ENCODE measurements at regions not wholly inside any gene's neighbourhood (a gene's known extent, or its start where the extent isn't known, plus 50 kb on each side); places are given as distances from the start of the nearest gene placed in this dataset.

GRCh38 chr4:156499684-156500083 is 471.9 kb downstream of the PDGFC start:
- H3K27me3 Mint-ChIP-seq: no peaks in the 10 kb centered on the region
- no peak overlapping the region for H3K4me3 Mint-ChIP-seq
- no peaks in the 10 kb centered on the region for H3K4me1 Mint-ChIP-seq
- H3K27ac Mint-ChIP-seq: no peak overlapping the region
- CTCF ChIA-PET: no interaction called here
- no peak for DNase-seq
- no peaks in the 10 kb centered on the region for H3K36me3 Mint-ChIP-seq
- peaks cover 4% of the 10 kb centered on the region for H3K9me3 Mint-ChIP-seq

- CTCF ChIA-PET: no interaction called here
- H3K36me3 Mint-ChIP-seq: no peaks in the 10 kb centered on the region
These were observed 474.1 kb downstream of the PDGFC start for GRCh38 chr4:156497486-156497885.

DNA sequence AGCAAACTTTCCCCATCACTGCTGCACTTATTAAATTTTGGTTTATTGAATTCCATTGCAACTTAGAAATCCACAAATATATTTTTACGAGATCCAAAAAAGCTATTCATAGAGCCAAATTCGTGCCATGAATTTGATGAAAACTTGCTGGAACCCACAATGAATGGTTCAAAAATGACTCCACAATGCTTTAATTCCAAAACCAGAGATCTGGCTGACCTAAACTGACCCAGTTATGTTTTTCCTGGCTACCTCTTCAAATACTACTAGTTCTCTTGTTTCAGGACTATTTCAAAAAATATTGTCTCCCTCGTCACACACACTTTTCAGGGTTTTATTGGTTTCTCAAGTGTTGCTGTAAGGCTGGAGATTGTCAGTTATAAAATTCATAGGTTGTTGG is 474.8 kb downstream of the PDGFC start:
- Mint-ChIP-seq H3K27me3 (no peaks in the 10 kb centered on the region), H3K36me3 (no peaks in the 10 kb centered on the region), H3K9me3 (peaks cover 4% of the 10 kb centered on the region), H3K27ac (no peak overlapping the region), H3K4me3 (no peak overlapping the region), H3K4me1 (no peaks in the 10 kb centered on the region)
- CTCF ChIA-PET: no interaction called here
- no peak for DNase-seq

More at GRCh38 chr4:156497486-156497885, 474.1 kb downstream of the PDGFC start:
- Mint-ChIP-seq H3K27me3 (no peaks in the 10 kb centered on the region), H3K4me1 (no peaks in the 10 kb centered on the region), H3K4me3 (no peak overlapping the region), H3K9me3 (peaks cover 4% of the 10 kb centered on the region), H3K27ac (no peak overlapping the region)
- DNase-seq: no peak

GRCh38 chr4:156495836-156496235 is 475.8 kb downstream of the PDGFC start:
- Mint-ChIP-seq H3K4me3 (no peak overlapping the region), H3K4me1 (no peaks in the 10 kb centered on the region), H3K36me3 (no peaks in the 10 kb centered on the region), H3K27me3 (no peaks in the 10 kb centered on the region), H3K9me3 (no peaks in the 10 kb centered on the region), H3K27ac (no peak overlapping the region)
- DNase-seq: no peak
- CTCF ChIA-PET: no interaction called here

DNA sequence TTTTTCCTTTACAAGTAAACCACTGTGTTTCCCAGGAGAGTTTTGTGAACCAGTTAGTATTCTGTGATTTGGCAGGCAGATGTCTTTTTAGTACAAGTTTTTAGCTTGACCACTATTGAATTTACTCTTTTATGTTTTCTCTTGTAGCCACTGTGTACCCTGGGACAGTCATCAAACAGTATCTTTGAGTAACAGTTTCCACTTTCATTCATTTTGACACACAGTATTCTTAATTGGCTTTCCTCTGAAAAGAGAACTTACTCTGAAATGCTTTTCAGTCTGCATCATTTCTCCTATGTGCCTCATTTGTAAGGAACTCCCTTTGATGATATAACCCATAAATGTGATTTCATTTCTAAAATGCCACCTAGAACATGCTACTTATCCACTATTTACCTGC is 476.5 kb downstream of the PDGFC start:
- DNase-seq: no peak
- Mint-ChIP-seq H3K27ac (no peak overlapping the region), H3K9me3 (peaks cover 1% of the 10 kb centered on the region), H3K4me1 (no peaks in the 10 kb centered on the region), H3K4me3 (no peak overlapping the region), H3K27me3 (no peaks in the 10 kb centered on the region), H3K36me3 (no peaks in the 10 kb centered on the region)
- CTCF ChIA-PET: no interaction called here

DNA sequence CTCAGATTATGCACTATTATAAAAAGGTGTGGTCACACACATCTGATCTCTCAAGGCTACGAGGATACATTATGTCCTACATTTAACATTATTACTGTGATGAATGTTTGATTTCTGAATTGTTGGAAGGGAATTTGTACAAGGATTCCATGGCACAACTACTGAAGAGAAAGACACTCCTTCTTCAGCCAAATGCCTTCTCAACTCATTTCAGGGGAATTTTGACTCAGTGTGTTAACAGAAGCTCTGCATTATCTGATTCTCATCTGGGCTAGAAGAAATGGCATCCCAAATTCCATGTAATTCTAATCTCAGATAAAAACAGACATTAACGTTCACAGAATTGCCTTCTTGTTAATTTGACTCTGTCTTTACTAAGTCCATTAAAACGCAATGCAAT is 477.7 kb downstream of the PDGFC start:
- CTCF ChIA-PET: no interaction called here
- Mint-ChIP-seq H3K4me3 (no peak overlapping the region), H3K4me1 (no peaks in the 10 kb centered on the region), H3K36me3 (no peaks in the 10 kb centered on the region), H3K27me3 (no peaks in the 10 kb centered on the region), H3K9me3 (peaks cover 4% of the 10 kb centered on the region), H3K27ac (no peak overlapping the region)
- no peak for DNase-seq

DNA sequence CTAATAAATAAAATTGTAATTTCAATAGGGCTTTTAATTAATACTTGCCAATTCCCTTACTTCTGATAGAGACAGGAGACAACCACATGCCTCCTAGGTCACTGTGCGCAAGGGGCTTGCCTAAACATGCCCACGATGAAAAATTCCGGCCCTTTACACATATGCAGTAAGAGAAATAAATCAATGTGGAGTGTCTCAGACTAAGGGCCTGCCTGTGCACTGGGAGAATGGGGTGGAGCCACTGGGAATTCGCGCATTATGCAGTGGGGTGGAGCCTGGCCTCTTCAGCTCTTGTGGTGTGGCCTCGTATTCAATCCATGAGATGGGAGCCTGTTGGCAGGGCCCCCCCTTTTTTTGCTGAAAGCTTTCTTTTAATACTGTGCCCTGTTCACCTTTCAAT is 484.5 kb downstream of the PDGFC start:
- Mint-ChIP-seq H3K4me1 (no peaks in the 10 kb centered on the region), H3K27me3 (no peaks in the 10 kb centered on the region), H3K9me3 (peaks cover 7% of the 10 kb centered on the region), H3K4me3 (no peak overlapping the region), H3K27ac (no peak overlapping the region), H3K36me3 (no peaks in the 10 kb centered on the region)
- CTCF ChIA-PET: no interaction called here
- no peak for DNase-seq

DNA sequence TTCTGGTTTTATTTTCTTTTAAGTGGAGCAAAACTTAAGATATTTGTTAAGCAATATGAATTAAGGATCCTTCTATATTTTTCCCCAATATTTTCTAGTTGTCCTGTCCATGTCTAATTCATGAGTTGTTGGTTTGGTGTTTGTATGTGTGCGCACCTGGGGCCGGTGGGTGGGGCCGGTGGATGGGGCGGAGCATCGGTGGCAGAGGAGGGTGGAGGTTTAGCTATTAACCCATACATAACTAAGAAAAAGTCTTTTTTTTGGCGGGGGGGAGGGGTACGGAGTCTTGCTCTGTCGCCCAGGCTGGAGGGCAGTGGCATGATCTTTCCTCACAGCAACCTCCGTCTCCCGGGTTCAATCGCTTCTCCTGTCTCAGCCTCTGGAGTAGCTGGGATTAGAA is 489.8 kb downstream of the PDGFC start:
- Mint-ChIP-seq H3K4me1 (no peaks in the 10 kb centered on the region), H3K36me3 (no peaks in the 10 kb centered on the region), H3K9me3 (peaks cover 3% of the 10 kb centered on the region), H3K27ac (no peak overlapping the region), H3K27me3 (no peaks in the 10 kb centered on the region), H3K4me3 (no peak overlapping the region)
- no peak for DNase-seq
- CTCF ChIA-PET: no interaction called here

GRCh38 chr4:156477636-156478035 is 494.0 kb downstream of the PDGFC start:
- Mint-ChIP-seq H3K4me3 (no peak overlapping the region), H3K27ac (no peak overlapping the region), H3K36me3 (no peaks in the 10 kb centered on the region), H3K4me1 (no peaks in the 10 kb centered on the region), H3K9me3 (no peaks in the 10 kb centered on the region), H3K27me3 (no peaks in the 10 kb centered on the region)
- DNase-seq: no peak
- CTCF ChIA-PET: no interaction called here

DNA sequence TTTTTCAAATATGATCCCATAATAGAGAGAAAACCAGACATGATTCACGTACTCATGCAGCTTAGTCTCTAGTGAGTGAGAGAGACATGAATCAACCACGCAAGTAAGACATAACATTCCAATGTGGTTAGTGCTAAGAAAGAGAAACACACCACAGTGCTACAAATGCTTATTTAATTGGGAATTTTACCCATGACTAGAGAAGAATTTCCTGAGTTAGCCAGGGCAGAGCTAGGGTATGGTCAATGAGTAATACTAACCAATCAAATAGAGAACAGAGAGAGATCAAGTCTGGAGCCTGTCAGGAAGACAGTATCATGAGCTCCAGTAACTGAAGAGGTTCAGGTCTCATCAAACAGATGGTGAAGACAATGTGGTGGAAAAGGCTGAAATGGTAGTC is 495.2 kb downstream of the PDGFC start:
- Mint-ChIP-seq H3K36me3 (no peaks in the 10 kb centered on the region), H3K4me1 (no peaks in the 10 kb centered on the region), H3K9me3 (no peaks in the 10 kb centered on the region), H3K4me3 (no peak overlapping the region), H3K27me3 (no peaks in the 10 kb centered on the region), H3K27ac (no peak overlapping the region)
- CTCF ChIA-PET: no interaction called here
- no peak for DNase-seq

- CTCF ChIA-PET: no interaction called here
- H3K27me3 Mint-ChIP-seq: no peaks in the 10 kb centered on the region
- H3K27ac Mint-ChIP-seq: no peak overlapping the region
- H3K36me3 Mint-ChIP-seq: no peaks in the 10 kb centered on the region
- H3K9me3 Mint-ChIP-seq: no peaks in the 10 kb centered on the region
- H3K4me1 Mint-ChIP-seq: no peaks in the 10 kb centered on the region
- no peak overlapping the region for H3K4me3 Mint-ChIP-seq
- DNase-seq: no peak
These were observed 496.3 kb downstream of the PDGFC start for GRCh38 chr4:156475322-156475721.

DNA sequence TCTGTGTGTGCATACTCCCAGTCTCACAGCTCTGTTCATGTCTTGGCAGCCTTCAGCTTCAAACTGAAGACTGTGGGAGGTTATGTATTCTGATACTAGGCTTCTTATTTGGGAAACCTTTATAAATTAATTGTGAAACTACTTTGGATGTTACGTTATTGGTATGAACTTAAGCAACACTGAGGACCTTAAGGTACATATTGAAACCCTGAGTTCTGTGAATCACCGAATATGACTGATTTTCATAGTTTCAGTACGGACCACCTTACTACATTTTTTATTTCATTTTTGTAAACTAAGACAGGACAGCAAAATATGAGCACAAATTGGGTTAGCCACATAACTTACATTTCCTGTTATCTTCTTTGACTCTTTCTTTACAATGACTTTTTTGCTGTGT is 498.4 kb downstream of the PDGFC start:
- Mint-ChIP-seq H3K36me3 (no peaks in the 10 kb centered on the region), H3K4me1 (no peaks in the 10 kb centered on the region), H3K4me3 (no peak overlapping the region), H3K27me3 (no peaks in the 10 kb centered on the region), H3K9me3 (no peaks in the 10 kb centered on the region), H3K27ac (no peak overlapping the region)
- CTCF ChIA-PET: no interaction called here
- DNase-seq: no peak

GRCh38 chr4:156472624-156473023 is 499.0 kb downstream of the PDGFC start:
- H3K27ac Mint-ChIP-seq: no peak overlapping the region
- no peak overlapping the region for H3K4me3 Mint-ChIP-seq
- no peaks in the 10 kb centered on the region for H3K4me1 Mint-ChIP-seq
- no peak for DNase-seq
- no peaks in the 10 kb centered on the region for H3K27me3 Mint-ChIP-seq
- no peaks in the 10 kb centered on the region for H3K36me3 Mint-ChIP-seq
- no peaks in the 10 kb centered on the region for H3K9me3 Mint-ChIP-seq
- CTCF ChIA-PET: no interaction called here

DNA sequence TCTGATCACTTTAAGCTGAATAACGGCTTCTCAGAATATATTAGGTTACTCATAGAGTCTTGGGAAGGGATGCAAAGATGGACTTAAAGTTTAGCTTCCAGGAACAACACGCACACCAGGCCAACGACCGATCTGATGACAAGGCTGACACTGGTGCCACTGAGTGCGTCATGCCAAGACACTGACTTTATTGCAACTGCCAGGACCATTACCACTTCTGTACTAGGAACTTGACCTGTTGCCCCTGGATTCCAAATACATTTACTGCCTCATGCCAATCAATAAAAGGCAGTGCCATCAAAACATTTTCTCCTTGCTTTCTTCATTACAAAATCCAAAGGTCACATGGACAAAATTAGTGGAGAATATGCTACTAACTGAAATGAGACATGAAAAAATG is 505.9 kb upstream of the CTSO start:
- DNase-seq: no peak

DNA sequence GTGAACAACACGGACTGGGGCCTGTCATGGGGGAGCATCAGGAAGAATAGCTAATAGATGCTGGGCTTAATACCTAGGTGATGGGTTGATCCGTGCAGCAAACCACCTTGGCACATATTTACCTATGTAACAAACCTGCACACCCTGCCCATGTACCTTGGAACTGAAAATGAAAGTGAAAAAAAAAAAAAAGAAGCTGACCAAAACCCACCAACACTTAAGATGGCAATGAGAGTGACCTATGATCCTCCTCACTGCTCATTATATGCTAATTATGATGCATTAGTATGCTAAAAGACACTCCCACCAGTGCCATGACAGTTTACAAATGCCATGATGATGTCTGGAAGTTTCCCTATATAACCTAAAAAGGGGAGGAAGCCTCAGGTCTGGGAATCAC is 503.2 kb upstream of the CTSO start:
- no peaks in the 10 kb centered on the region for H3K4me1 Mint-ChIP-seq
- no peaks in the 10 kb centered on the region for H3K27me3 Mint-ChIP-seq
- CTCF ChIA-PET: no interaction called here
- H3K27ac Mint-ChIP-seq: no peak overlapping the region
- no peaks in the 10 kb centered on the region for H3K36me3 Mint-ChIP-seq
- DNase-seq: no peak
- H3K4me3 Mint-ChIP-seq: no peak overlapping the region
- H3K9me3 Mint-ChIP-seq: peaks cover 9% of the 10 kb centered on the region

More for the DNA sequence above, 505.9 kb upstream of the CTSO start:
- Mint-ChIP-seq H3K4me1 (no peaks in the 10 kb centered on the region), H3K9me3 (peaks cover 5% of the 10 kb centered on the region), H3K27me3 (no peaks in the 10 kb centered on the region), H3K27ac (no peak overlapping the region), H3K4me3 (no peak overlapping the region), H3K36me3 (no peaks in the 10 kb centered on the region)
- CTCF ChIA-PET: no interaction called here

DNA sequence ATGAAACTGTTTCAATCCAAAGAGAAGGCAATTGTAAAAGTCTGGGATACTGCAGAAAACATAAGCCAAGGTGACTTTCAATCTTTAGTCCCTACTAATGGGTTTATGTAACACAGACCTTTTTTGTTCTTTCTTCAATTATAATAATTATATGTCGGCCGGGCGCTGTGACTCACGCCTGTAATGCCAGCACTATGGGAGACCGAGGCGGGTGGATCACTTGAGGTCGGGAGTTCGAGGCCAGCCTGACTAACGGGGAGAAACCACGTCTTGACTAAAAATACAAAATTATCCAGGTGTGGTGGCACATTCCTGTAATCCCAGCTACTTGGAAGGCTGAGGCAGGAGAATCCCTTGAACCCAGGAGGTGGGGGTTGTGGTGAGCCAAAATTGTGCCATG is 489.8 kb upstream of the CTSO start:
- H3K9me3 Mint-ChIP-seq: no peaks in the 10 kb centered on the region
- no peak overlapping the region for H3K27ac Mint-ChIP-seq

More for the DNA sequence above, 489.8 kb upstream of the CTSO start:
- CTCF ChIA-PET: no interaction called here
- DNase-seq: no peak
- H3K27me3 Mint-ChIP-seq: no peaks in the 10 kb centered on the region
- H3K36me3 Mint-ChIP-seq: no peaks in the 10 kb centered on the region
- no peaks in the 10 kb centered on the region for H3K4me1 Mint-ChIP-seq
- no peak overlapping the region for H3K4me3 Mint-ChIP-seq
